ENCODE measurements at regions not wholly inside any gene's neighbourhood (a gene's known extent, or its start where the extent isn't known, plus 50 kb on each side); places are given as distances from the start of the nearest gene placed in this dataset.

DNA sequence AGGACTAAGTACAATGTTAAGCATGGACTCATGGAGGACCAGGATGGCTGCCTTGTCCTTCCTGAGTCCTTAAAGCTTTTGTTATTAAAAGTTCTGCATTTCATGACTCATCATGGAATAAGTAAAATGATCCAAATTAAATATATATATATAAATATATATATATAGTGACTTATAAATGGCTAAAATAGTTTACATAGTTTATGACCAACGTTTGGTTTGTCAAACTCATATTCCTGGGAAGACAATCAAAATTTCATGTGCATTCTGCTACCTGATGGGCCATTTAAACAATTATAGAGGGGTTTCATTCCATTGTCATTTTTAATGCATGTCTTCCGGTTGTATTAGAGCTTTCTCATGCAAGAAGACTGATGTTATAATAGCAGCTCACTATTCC lies 1190.7 kb downstream of the FSCB start:
- TF ChIP-seq, protein P1, sequence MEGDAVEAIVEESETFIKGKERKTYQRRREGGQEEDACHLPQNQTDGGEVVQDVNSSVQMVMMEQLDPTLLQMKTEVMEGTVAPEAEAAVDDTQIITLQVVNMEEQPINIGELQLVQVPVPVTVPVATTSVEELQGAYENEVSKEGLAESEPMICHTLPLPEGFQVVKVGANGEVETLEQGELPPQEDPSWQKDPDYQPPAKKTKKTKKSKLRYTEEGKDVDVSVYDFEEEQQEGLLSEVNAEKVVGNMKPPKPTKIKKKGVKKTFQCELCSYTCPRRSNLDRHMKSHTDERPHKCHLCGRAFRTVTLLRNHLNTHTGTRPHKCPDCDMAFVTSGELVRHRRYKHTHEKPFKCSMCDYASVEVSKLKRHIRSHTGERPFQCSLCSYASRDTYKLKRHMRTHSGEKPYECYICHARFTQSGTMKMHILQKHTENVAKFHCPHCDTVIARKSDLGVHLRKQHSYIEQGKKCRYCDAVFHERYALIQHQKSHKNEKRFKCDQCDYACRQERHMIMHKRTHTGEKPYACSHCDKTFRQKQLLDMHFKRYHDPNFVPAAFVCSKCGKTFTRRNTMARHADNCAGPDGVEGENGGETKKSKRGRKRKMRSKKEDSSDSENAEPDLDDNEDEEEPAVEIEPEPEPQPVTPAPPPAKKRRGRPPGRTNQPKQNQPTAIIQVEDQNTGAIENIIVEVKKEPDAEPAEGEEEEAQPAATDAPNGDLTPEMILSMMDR (IDR thresholded peaks at IDR 0.05) = no peak
- TF ChIP-seq EP300 (IDR thresholded peaks at IDR 0.05) (no peak), POLR2AphosphoS5 (IDR thresholded peaks at IDR 0.05) (no peak)
